H9 (cell line): ENCODE measurements at regions not wholly inside any gene's neighbourhood (a gene's known extent, or its start where the extent isn't known, plus 50 kb on each side); places are given as distances from the start of the nearest gene placed in this dataset.

ENCODE experiments used
- DNase-seq: peaks from one replicate; pipeline ENCODE4 v3.0.0-alpha.2; 2017
- H2AFZ ChIP-seq: one replicate; pipeline ENCODE4 v1.6.1; 2013; ENCODE audit warnings: mild to moderate bottlenecking, low read length, control low read depth, moderate library complexity
- H2AK5ac ChIP-seq: 2 replicates; pipeline ENCODE4 v1.6.1; 2013; ENCODE audit warnings: low read length, control low read depth, mixed read lengths; ENCODE audit not compliant: insufficient read length
- H2BK120ac ChIP-seq: one replicate; pipeline ENCODE4 v1.6.1; 2013; ENCODE audit warnings: low read depth, mild to moderate bottlenecking, low read length, control low read depth, inconsistent platforms; ENCODE audit not compliant: poor library complexity, severe bottlenecking
- H2BK12ac ChIP-seq: 2 replicates; pipeline ENCODE4 v1.6.1; 2013; ENCODE audit warnings: low read length, control low read depth, mixed read lengths, low read depth; ENCODE audit not compliant: insufficient read length
- H2BK15ac ChIP-seq: 2 replicates; pipeline ENCODE4 v1.6.1; 2013; ENCODE audit warnings: low read depth, low read length, control low read depth
- H2BK20ac ChIP-seq: one replicate; pipeline ENCODE4 v1.6.1; 2013; ENCODE audit warnings: low read depth, mild to moderate bottlenecking, low read length, control low read depth, inconsistent platforms; ENCODE audit not compliant: poor library complexity, severe bottlenecking
- H2BK5ac ChIP-seq: 2 replicates; pipeline ENCODE4 v1.6.1; 2013; ENCODE audit warnings: low read length, control low read depth, mixed read lengths; ENCODE audit not compliant: insufficient read length
- H3K14ac ChIP-seq: 2 replicates; pipeline ENCODE4 v1.6.1; 2013; ENCODE audit warnings: low read length, control low read depth; ENCODE audit not compliant: insufficient read depth
- H3K18ac ChIP-seq: 2 replicates; pipeline ENCODE4 v1.6.1; 2013; ENCODE audit warnings: low read depth, mild to moderate bottlenecking, mixed read lengths, low read length, control low read depth; ENCODE audit not compliant: insufficient read length
- H3K23ac ChIP-seq: 2 replicates; pipeline ENCODE4 v1.6.1; 2013; ENCODE audit warnings: low read length, control low read depth, mixed read lengths, low read depth; ENCODE audit not compliant: insufficient read length
- H3K23me2 ChIP-seq: 2 replicates; pipeline ENCODE4 v1.6.1; 2013; ENCODE audit warnings: low read depth, mild to moderate bottlenecking, mixed read lengths, low read length, control low read depth; ENCODE audit not compliant: insufficient read length, poor library complexity, severe bottlenecking
- H3K27ac ChIP-seq: 2 replicates; pipeline ENCODE4 v1.5.1; 2013; ENCODE audit warnings: low read length, control low read depth, mixed read lengths, low read depth; ENCODE audit not compliant: insufficient read length
- H3K27me3 ChIP-seq: 2 replicates; pipeline ENCODE4 v1.6.1; 2013; ENCODE audit warnings: low read length, control low read depth, inconsistent platforms; ENCODE audit not compliant: insufficient read depth
- H3K4ac ChIP-seq: 2 replicates; pipeline ENCODE4 v1.6.1; 2013; ENCODE audit warnings: low read depth, mild to moderate bottlenecking, control low read depth, inconsistent platforms, low read length, moderate library complexity
- H3K4me1 ChIP-seq: 2 replicates; pipeline ENCODE4 v1.6.1; 2013; ENCODE audit warnings: low read length, control low read depth, inconsistent platforms; ENCODE audit not compliant: insufficient read depth
- H3K4me2 ChIP-seq: 2 replicates; pipeline ENCODE4 v1.6.1; 2013; ENCODE audit warnings: low read length, control low read depth, mixed read lengths; ENCODE audit not compliant: insufficient read length, insufficient read depth
- H3K56ac ChIP-seq: 2 replicates; pipeline ENCODE4 v1.6.1; 2013; ENCODE audit warnings: low read depth, mild to moderate bottlenecking, mixed read lengths, low read length, control low read depth; ENCODE audit not compliant: insufficient read length
- H3K79me1 ChIP-seq: 2 replicates; pipeline ENCODE4 v1.6.1; 2013; ENCODE audit warnings: low read depth, mild to moderate bottlenecking, moderate library complexity, low read length, control low read depth, inconsistent platforms; ENCODE audit not compliant: insufficient read depth, poor library complexity, severe bottlenecking
- H3K79me2 ChIP-seq: 2 replicates; pipeline ENCODE4 v1.6.1; 2013; ENCODE audit warnings: low read length, control low read depth, inconsistent platforms; ENCODE audit not compliant: insufficient read depth
- H3K9ac ChIP-seq: 2 replicates; pipeline ENCODE4 v1.6.1; 2013; ENCODE audit warnings: low read length, control low read depth, mixed read lengths; ENCODE audit not compliant: insufficient read length; ENCODE audit errors: extremely low read depth
- H3K9me3 ChIP-seq: one replicate; pipeline ENCODE4 v1.6.1; 2013; ENCODE audit warnings: low read depth, low read length, inconsistent platforms; ENCODE audit not compliant: control insufficient read depth
- H3T11ph ChIP-seq: one replicate; pipeline ENCODE4 v1.6.1; 2013; ENCODE audit warnings: mild to moderate bottlenecking, low read length, control low read depth, inconsistent platforms
- H4K20me1 ChIP-seq: one replicate; pipeline ENCODE4 v1.6.1; 2013; ENCODE audit not compliant: control insufficient read depth, insufficient read length, insufficient read depth
- H4K5ac ChIP-seq: 2 replicates; pipeline ENCODE4 v1.6.1; 2013; ENCODE audit warnings: low read depth, mild to moderate bottlenecking, mixed read lengths, low read length, control low read depth; ENCODE audit not compliant: insufficient read length
- H4K8ac ChIP-seq: replicated peaks from 2 replicates; pipeline ENCODE4 v1.6.1; 2013; ENCODE audit warnings: low read length, control low read depth, mixed read lengths, low read depth; ENCODE audit not compliant: insufficient read length
- H4K91ac ChIP-seq: 2 replicates; pipeline ENCODE4 v1.6.1; 2013; ENCODE audit warnings: low read depth, mild to moderate bottlenecking, moderate library complexity, mixed read lengths, low read length, control low read depth; ENCODE audit not compliant: insufficient read length
- H3K27ac Mint-ChIP-seq, 3 experiments: 2 replicates in 2 of 3; 3 replicates in 1 of 3; pipeline ENCODE4 v1.8.0; 2020 to 2021; ENCODE audit warnings: mixed read lengths in 3 of 3, mild to moderate bottlenecking in 1 of 3, moderate library complexity in 1 of 3
- H3K27me3 Mint-ChIP-seq: 2 replicates; pipeline ENCODE4 v1.8.0; 2021; ENCODE audit warnings: low read depth, mild to moderate bottlenecking, moderate library complexity, mixed read lengths
- H3K36me3 Mint-ChIP-seq, 3 experiments: 2 replicates in 2 of 3; 3 replicates in 1 of 3; pipeline ENCODE4 v1.8.0; 2020 to 2021; ENCODE audit warnings: low read depth in 3 of 3, mixed read lengths in 3 of 3; ENCODE audit not compliant: insufficient read depth in 1 of 3
- H3K4me1 Mint-ChIP-seq, 2 experiments: 2 replicates each; pipeline ENCODE4 v1.8.0; 2020; ENCODE audit warnings: mixed read lengths in 2 of 2
- H3K4me3 Mint-ChIP-seq, 2 experiments: 2 replicates in 1 of 2; 3 replicates in 1 of 2; pipeline ENCODE4 v1.8.0; 2020 to 2021; ENCODE audit warnings: mild to moderate bottlenecking in 2 of 2, mixed read lengths in 2 of 2, moderate library complexity in 1 of 2
- H3K9me3 Mint-ChIP-seq, 2 experiments: 2 replicates in 1 of 2; 3 replicates in 1 of 2; pipeline ENCODE4 v1.8.0; 2020; ENCODE audit warnings: mild to moderate bottlenecking in 2 of 2, mixed read lengths in 2 of 2, moderate library complexity in 1 of 2
- WGBS: extraction: QIAGEN DNeasy Blood & Tissue Kit; methylation state at CpG from one replicate; pipeline ENCODE4 v1.1.7; 2013; ENCODE audit warnings: missing lambda C conversion rate, low lambda C conversion rate, mixed read lengths; ENCODE audit not compliant: insufficient read length; ENCODE audit errors: extremely low coverage; 5-methylcytosine and 5-hydroxymethylcytosine counted together
- TF ChIP-seq, protein P1 (sequence below): fragments of 200-600 bp; sonication (generic); conservative IDR thresholded peaks from 3 replicates; pipeline ENCODE4 v1.8.0; 2021; ENCODE audit warnings: antibody characterized with exemption, mild to moderate bottlenecking

GRCh38 chr2:129201696-129202095 is 777.8 kb upstream of the RAB6C start:
- Histone ChIP-seq H3K56ac (no peak overlapping the region), H2AK5ac (no peak overlapping the region), H3K14ac (no peak overlapping the region), H3K27ac (no peak overlapping the region), H3T11ph (no peak overlapping the region), H4K8ac (no peak overlapping the region), H2BK5ac (no peak overlapping the region), H3K4ac (no peak overlapping the region), H4K91ac (no peak overlapping the region), H3K79me2 (no peaks in the 10 kb centered on the region), H3K23ac (no peak overlapping the region), H3K4me1 (no peaks in the 10 kb centered on the region; the same call in 1 of the 2 replicates), H3K79me1 (no peaks in the 10 kb centered on the region), H2BK120ac (no peak overlapping the region), H2BK20ac (no peak overlapping the region), H3K27me3 (no peaks in the 10 kb centered on the region), H3K4me2 (no peak overlapping the region), H2BK15ac (no peak overlapping the region), H3K23me2 (no peaks in the 10 kb centered on the region), H4K5ac (no peak overlapping the region), H2BK12ac (no peak overlapping the region), H2AFZ (no peak overlapping the region), H3K9ac (no peak overlapping the region), H3K18ac (no peak overlapping the region), H4K20me1 (no peaks in the 10 kb centered on the region), H3K9me3 (no peaks in the 10 kb centered on the region)
- Mint-ChIP-seq H3K27me3 (peaks cover 4% of the 10 kb centered on the region; the same call in 1 of the 2 replicates), H3K4me1 (peaks cover 4 to 5% of the 10 kb centered on the region in 2 experiments), H3K36me3 (no peaks in the 10 kb centered on the region), H3K4me3 (no peak overlapping the region), H3K27ac (no peak overlapping the region), H3K9me3 (peaks cover 0 to 3% of the 10 kb centered on the region in 2 experiments; a peak in 1 of 5 replicates)
- no peak for DNase-seq
- WGBS: no CpG with 5 or more reads among the region's 2 CpGs
- TF ChIP-seq, protein P1, sequence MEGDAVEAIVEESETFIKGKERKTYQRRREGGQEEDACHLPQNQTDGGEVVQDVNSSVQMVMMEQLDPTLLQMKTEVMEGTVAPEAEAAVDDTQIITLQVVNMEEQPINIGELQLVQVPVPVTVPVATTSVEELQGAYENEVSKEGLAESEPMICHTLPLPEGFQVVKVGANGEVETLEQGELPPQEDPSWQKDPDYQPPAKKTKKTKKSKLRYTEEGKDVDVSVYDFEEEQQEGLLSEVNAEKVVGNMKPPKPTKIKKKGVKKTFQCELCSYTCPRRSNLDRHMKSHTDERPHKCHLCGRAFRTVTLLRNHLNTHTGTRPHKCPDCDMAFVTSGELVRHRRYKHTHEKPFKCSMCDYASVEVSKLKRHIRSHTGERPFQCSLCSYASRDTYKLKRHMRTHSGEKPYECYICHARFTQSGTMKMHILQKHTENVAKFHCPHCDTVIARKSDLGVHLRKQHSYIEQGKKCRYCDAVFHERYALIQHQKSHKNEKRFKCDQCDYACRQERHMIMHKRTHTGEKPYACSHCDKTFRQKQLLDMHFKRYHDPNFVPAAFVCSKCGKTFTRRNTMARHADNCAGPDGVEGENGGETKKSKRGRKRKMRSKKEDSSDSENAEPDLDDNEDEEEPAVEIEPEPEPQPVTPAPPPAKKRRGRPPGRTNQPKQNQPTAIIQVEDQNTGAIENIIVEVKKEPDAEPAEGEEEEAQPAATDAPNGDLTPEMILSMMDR: no peak
